HEK293T (cell line): ENCODE measurements at regions not wholly inside any gene's neighbourhood (a gene's known extent, or its start where the extent isn't known, plus 50 kb on each side); places are given as distances from the start of the nearest gene placed in this dataset.

Source experiments
- ARNT ChIP-seq: fragments of 450-650 bp; IDR thresholded peaks from 2 replicates; pipeline ENCODE4 v1.6.1; 2017; ENCODE audit warnings: mild to moderate bottlenecking
- FOXA1 ChIP-seq: fragments of 450-650 bp; IDR thresholded peaks from 2 replicates; pipeline ENCODE4 v1.6.1; 2016; ENCODE audit warnings: mild to moderate bottlenecking
- FOXM1 ChIP-seq: fragments of 450-650 bp; IDR thresholded peaks from 2 replicates; pipeline ENCODE4 v1.6.1; 2017; ENCODE audit warnings: mild to moderate bottlenecking, borderline replicate concordance
- SP1 ChIP-seq: fragments of 450-650 bp; IDR thresholded peaks from 2 replicates; pipeline ENCODE4 v1.6.1; 2017
- TARDBP ChIP-seq: fragments of 450-650 bp; IDR thresholded peaks from 2 replicates; pipeline ENCODE4 v1.6.1; 2016

- no peak for TF ChIP-seq TARDBP
- TF ChIP-seq FOXA1 = no peak
- TF ChIP-seq ARNT = no peak
- no peak for TF ChIP-seq SP1
- TF ChIP-seq FOXM1 = no peak
Measured at GRCh38 chr5:143871672-143872071, 59.7 kb downstream of the HMHB1 start.
